Limb (tissue), 2 donors: ENCODE measurements at regions not wholly inside any gene's neighbourhood (a gene's known extent, or its start where the extent isn't known, plus 50 kb on each side); places are given as distances from the start of the nearest gene placed in this dataset.
"Not testable (repeated sequence)": the region's sequence is repeated elsewhere in the genome, so short reads cannot be mapped to it uniquely, and the experiment has no call there.

Source experiments
- DNase-seq, 2 donors: peaks; one replicate each; pipeline ENCODE4 v3.0.0-alpha.2; 2016; ENCODE audit errors: extremely low spot score in 2 of 2

DNA sequence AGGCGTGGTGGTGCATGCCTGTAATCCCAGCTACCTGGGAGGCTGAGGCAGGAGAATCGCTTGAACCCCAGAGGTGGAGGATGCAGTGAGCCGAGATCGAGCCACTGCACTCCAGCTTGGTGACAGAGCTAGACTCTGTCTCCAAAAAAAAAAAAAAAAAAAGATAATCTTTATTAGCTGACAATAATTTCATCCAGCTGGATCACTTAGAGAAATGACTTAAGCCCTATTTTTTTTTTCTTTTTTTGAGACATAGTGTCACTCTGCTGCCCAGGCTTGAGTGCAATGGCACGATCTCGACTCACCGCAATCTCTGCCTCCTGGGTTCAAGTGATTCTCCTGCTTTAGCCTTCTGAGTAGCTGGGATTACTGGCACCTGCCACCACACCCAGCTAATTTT lies 51.6 kb upstream of the MAP4K4 start:
- not testable (repeated sequence) for DNase-seq

DNA sequence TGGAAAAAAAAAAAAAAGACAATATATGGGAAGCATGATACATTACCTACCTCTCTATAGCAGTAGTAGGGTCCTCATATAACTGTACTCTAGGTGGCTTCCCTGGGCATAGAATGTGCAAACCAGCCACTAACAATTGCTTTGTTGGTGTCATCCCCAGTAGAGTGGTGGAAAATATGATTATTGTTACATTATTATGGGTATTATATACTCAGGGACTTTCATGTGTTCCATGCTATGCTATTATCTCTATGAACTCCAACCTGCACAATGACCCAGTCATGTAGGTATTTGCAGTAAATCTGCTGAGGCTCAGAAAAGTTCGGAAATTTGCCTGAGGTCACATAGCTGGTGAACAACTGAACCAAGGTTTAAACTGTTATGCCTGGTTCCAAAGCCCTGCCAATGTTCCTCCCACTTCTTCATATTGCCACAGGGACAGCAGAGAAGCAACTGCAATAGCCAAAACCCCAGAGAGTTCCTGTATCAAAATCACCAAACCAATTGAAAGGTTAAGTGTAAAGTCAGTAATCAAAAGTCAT lies 52.6 kb upstream of the MAP4K4 start:
- no peak for DNase-seq

GRCh38 chr2:101643004-101643524 lies 54.4 kb upstream of the MAP4K4 start:
- no peak for DNase-seq

GRCh38 chr2:101638817-101639605 lies 58.5 kb upstream of the MAP4K4 start:
- no peak for DNase-seq

DNA sequence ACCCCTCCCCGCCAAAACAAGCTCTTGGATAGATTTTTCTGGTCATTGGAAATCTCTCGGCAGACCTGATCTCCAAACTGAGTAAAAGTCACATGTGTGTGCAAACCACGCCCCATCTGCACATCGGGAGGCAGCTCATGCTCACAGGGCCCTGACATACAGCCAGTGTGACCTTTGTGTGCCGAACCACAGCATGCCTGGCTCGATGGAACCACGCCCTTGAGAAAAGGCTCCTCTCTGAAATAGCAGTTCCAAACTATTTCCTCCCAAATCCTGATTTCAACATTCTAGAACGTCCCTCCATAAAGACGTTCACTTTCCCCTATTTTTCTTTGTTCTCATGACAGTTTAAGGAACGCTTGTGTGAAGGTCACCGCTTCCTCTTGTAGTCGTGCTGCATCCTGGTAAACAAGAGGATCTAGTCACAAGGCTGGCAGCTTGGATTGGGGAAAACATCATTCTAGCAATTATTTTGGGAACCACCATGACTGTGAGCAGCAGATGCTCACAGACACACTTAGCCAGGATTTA lies 59.3 kb upstream of the MAP4K4 start:
- no peak for DNase-seq

GRCh38 chr2:101630224-101630949 lies 67.1 kb upstream of the MAP4K4 start:
- no peak for DNase-seq

GRCh38 chr2:101628030-101628392 lies 69.5 kb upstream of the MAP4K4 start:
- no peak for DNase-seq

DNA sequence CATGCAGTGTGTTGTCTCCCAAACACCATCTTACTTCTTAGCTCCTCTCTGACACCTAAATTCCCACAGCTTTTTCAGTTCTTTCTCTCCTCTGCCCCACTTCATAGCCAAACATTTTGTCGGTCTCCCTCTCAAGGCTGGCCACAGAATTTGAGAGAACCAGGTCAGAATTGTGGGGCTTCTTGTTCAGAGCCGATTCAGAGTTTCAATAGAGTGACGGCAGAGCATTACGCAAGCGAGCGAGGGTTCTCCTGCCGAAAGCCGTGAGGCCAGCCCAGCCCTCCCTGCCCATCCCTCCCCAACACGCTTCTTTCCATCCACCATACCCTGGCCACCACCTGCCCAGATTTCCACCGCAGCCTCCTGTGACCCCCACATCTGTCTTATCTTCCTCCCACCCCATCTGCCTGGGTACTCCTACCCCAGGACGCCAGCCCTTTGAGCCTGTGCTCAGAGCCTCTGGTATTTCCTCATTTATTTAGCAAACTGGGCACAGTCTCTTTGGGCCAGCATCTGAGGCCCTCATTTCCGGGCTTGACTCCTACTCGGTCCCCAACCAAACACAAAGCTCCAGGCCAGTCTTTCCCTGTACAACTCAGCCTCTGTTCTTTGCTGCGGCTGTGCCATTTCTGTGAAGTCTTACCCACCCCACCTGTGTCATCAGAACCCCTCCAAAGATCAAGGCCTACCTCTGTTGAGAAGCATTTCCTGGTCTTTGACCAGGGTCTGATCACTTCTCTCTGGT lies 70.0 kb upstream of the MAP4K4 start:
- no peak for DNase-seq

- DNase-seq = not testable (repeated sequence)
Measured at GRCh38 chr2:101625814-101626213, 71.7 kb upstream of the MAP4K4 start.

GRCh38 chr2:101625387-101625786 lies 72.1 kb upstream of the MAP4K4 start:
- DNase-seq = no peak

DNA sequence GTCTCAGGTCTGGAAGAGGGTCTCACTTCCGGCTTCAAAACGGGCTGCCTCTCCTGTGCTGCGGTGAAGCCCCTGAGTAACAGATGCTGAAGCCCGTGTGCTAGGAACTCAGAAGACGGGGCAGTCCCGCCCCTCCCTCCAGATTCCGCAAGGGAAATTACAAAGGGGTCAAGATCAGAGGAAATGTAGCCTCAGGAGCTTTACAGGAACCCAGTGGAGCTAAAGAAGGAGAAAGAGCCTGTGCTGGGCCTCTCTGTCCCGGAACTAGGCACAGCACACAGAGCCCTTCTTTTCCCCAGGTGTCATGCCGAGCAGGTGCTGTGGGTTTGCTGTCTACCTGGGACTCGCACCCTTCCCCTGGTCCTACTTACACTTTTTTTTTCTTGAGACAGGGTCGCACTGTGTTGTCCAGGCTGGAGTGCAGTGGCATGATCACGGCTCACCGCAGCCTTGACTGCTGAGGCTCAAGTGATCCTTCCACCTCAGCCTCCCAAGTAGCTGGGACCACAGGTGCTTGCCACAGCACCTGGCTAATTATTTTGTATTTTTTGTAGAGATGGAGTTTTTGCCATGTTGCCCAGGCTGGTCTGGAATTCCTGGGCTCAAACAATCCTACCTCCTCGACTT lies 72.7 kb upstream of the MAP4K4 start:
- DNase-seq = no peak

DNA sequence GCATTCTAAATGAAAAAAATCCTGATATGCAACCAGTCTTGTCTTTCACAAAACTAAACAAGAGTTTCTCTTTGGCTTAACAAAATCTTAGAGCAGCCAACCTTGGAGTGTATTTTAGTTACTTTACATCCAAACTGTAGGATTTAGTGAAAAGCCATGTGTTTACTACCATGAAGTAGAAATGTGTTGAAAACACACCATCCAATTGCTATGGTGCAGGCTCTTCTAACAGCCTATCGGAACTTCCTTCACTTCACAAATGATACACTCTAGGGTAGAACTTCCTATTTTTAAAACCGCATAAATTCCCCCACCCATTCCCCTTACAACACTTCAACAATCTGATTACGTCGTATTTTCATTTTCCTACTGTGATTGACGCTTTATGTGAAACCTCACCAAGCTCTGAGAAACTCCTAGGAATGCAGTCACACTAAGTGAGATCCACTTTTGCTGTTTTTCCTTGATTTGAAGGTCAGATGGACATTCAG lies 74.4 kb upstream of the MAP4K4 start:
- DNase-seq = no peak

- no peak for DNase-seq
Measured at GRCh38 chr2:101622210-101623030, 75.1 kb upstream of the MAP4K4 start.

GRCh38 chr2:101619191-101619591 lies 78.3 kb upstream of the MAP4K4 start:
- peak in 1 of 2 donors; percentile 33 for DNase-seq

DNA sequence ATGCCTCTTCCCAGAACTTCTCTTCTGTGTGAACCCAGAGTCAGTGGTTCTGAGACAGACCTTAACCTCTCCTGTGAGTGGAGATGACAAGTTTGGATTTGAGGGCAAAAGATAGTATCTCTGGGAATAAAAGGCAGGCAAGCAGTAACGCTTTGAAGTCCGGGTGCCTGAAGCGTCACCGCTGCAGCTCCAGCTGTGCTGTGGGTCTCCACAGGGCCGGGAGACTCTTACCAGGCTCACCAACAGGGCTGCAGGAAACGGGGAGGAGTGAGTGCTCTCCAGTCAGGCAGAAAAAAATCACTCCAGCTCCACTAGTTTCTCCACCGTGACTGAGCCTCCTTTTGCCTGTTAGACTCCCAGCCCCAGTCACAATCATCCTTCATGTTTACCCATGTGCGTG lies 79.7 kb upstream of the MAP4K4 start:
- no peak for DNase-seq

- no peak for DNase-seq
Measured at GRCh38 chr2:101617188-101617587, 80.3 kb upstream of the MAP4K4 start.

GRCh38 chr2:101614127-101614759 lies 83.3 kb upstream of the MAP4K4 start:
- DNase-seq = no peak

DNA sequence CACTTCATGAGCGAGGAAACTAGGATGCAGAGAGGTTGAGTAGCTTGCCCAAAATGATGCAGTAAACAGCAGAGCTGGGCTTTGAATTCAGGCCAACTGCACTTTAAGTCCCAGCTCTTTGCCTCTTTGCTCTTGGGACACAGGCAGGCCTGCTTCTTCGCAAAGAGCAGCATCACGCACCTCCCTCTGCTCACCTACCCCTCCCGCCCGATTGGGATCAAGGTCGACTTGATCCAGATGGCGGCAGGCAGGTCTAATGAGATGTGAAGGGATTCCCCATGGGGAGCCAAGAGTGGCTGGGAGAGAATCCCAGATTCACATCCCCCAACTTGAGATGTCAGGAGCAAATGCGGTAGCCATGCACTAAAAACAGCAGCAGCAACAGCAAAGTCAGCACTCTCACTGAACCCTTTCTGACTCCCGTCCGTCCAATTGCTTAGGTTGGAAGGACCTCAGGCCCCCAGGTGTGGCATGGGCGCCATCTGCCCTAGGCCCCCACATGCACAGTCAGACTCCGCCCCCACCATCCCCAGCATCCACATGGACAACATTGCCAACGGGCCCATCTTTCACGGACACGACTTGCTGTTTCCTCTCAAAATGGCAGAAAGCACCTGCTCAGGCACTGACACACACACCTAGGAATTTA lies 84.3 kb upstream of the MAP4K4 start:
- DNase-seq = peak in 1 of 2 donors; percentile 40

DNA sequence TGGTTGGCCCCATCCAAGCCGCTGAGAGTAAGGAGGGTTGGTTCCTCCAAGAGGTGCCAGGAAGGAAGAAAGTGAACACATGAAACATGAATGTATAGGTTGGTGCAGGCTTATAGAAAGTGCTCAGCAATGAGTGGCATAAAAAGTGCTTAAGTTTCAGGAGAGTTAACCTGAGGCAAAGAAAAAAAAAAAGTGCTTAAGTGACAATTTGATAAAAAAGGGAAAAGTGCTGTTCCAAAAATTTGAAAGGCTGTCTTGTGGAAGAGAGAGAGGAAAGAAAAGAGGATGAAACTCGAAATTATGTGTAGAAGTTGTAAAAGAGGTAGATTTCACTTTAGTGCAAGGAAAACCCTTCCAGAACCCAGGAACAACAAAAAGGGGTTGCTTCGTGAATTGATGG lies 85.5 kb upstream of the MAP4K4 start:
- no peak for DNase-seq
